A549 (cell line): ENCODE measurements at regions not wholly inside any gene's neighbourhood (a gene's known extent, or its start where the extent isn't known, plus 50 kb on each side); places are given as distances from the start of the nearest gene placed in this dataset.

Experiments
- ATAC-seq, 2 experiments: fragments of 200-7000 bp in 1 of 2; fragments of >200 bp in 1 of 2; cut with Nextera tagmentation in 1 of 2; cut with Tn5 transposase in 1 of 2; 3 replicates each; pipeline versions ENCODE4 v1.8.0 to v1.9.1; 2018 to 2020; ENCODE audit warnings: mild to moderate bottlenecking in 1 of 2, moderate library complexity in 1 of 2
- CTCF ChIA-PET: fragments of 300-600 bp; sonication (Branson Sonifier 250); formaldehyde crosslinking; extraction: SDS; loops from one replicate; lab custom pipeline; 2021; ENCODE audit warnings: antibody characterized with exemption, inconsistent platforms; lab: Yijun Ruan, JAX
- POLR2A ChIA-PET: fragments of 350-600 bp; formaldehyde crosslinking; extraction: SDS; loops from one replicate; lab custom pipeline; 2021; ENCODE audit warnings: antibody characterized with exemption, inconsistent platforms; lab: Yijun Ruan, JAX
- DNase-seq, 2 experiments: peaks; one replicate each; pipeline versions ENCODE4 v3.0.0 to v3.0.0-alpha.2; 2011 to 2016; ENCODE audit warnings: low read depth in 1 of 2, low spot score in 1 of 2
- FAIRE-seq: peaks from 2 replicates; lab custom pipeline; 2011; peaks lifted over from hg19 to GRCh38; lab: Jason Lieb, UNC
- H3K27ac ChIP-seq, 2 experiments: fragments of >200 bp; sonication (Bioruptor Twin); formaldehyde crosslinking; 3 replicates each; pipeline ENCODE4 v1.5.1; 2016 to 2017
- H3K4me1 ChIP-seq: fragments of >200 bp; sonication (Bioruptor Twin); formaldehyde crosslinking; 3 replicates; pipeline ENCODE4 v1.6.1; 2016
- H3K4me2 ChIP-seq: fragments of >200 bp; sonication (Bioruptor Twin); formaldehyde crosslinking; 3 replicates; pipeline ENCODE4 v1.6.1; 2016
- H3K4me3 ChIP-seq: fragments of >200 bp; sonication (Bioruptor Twin); formaldehyde crosslinking; 3 replicates; pipeline ENCODE4 v1.5.1; 2016
- H3K9me3 ChIP-seq: fragments of >200 bp; sonication (Bioruptor Twin); formaldehyde crosslinking; 3 replicates; pipeline ENCODE4 v1.6.1; 2016
- BCL3 ChIP-seq: fragments of >200 bp; sonication (Bioruptor Twin); formaldehyde crosslinking; IDR thresholded peaks from 3 replicates; pipeline ENCODE4 v1.6.1; 2016
- BHLHE40 ChIP-seq: IDR thresholded peaks from 2 replicates; pipeline ENCODE4 v1.6.1; 2012; ENCODE audit warnings: low read depth, low read length, inconsistent platforms
- CHD2 ChIP-seq: fragments of 150-350 bp; IDR thresholded peaks from 2 replicates; pipeline ENCODE4 v1.6.1; 2014; ENCODE audit warnings: low read length; ENCODE audit not compliant: partially characterized antibody
- CHD4 ChIP-seq: fragments of 200-600 bp; sonication (generic); IDR thresholded peaks from 2 replicates; pipeline ENCODE4 v1.6.1; 2016; ENCODE audit warnings: antibody characterized with exemption, mild to moderate bottlenecking, borderline replicate concordance
- CTCF ChIP-seq: fragments of >200 bp; sonication (Bioruptor Twin); formaldehyde crosslinking; IDR thresholded peaks from 3 replicates; pipeline ENCODE4 v1.5.1; 2016
- E2F6 ChIP-seq: IDR thresholded peaks from 2 replicates; pipeline ENCODE4 v1.6.1; 2012; ENCODE audit warnings: low read depth, borderline replicate concordance
- EHMT2 ChIP-seq: fragments of 200-600 bp; sonication (generic); IDR thresholded peaks from 2 replicates; pipeline ENCODE4 v1.6.1; 2016; ENCODE audit warnings: antibody characterized with exemption, low read depth, mild to moderate bottlenecking, moderate library complexity
- FOSB ChIP-seq: fragments of 250-450 bp; sonication (Bioruptor Pico); IDR thresholded peaks from 2 replicates; pipeline ENCODE4 v1.5.0; 2020; ENCODE audit warnings: mild to moderate bottlenecking, moderate library complexity
- GATA3 ChIP-seq: IDR thresholded peaks from 2 replicates; pipeline ENCODE4 v1.6.1; 2012; ENCODE audit warnings: borderline replicate concordance
- HDAC2 ChIP-seq: fragments of 200-600 bp; sonication (generic); IDR thresholded peaks from 2 replicates; pipeline ENCODE4 v1.6.1; 2016
- HES2 ChIP-seq: fragments of >200 bp; sonication (Bioruptor Twin); formaldehyde crosslinking; IDR thresholded peaks from 2 replicates; pipeline ENCODE4 v1.6.1; 2016
- HEYL ChIP-seq: fragments of 250-450 bp; sonication (Bioruptor Pico); IDR thresholded peaks from 2 replicates; pipeline ENCODE4 v1.8.0; 2021; ENCODE audit warnings: mild to moderate bottlenecking, moderate library complexity
- HOXB13 ChIP-seq: fragments of 250-450 bp; sonication (Bioruptor Pico); IDR thresholded peaks from 2 replicates; pipeline ENCODE4 v1.5.0; 2020; ENCODE audit warnings: low read depth, mild to moderate bottlenecking, moderate library complexity
- HOXB5 ChIP-seq: fragments of 250-450 bp; sonication (Bioruptor Pico); IDR thresholded peaks from 2 replicates; pipeline ENCODE4 v1.5.0; 2020; ENCODE audit warnings: mild to moderate bottlenecking, moderate library complexity
- JUN ChIP-seq, 2 experiments: fragments of >200 bp; sonication (Bioruptor Twin); formaldehyde crosslinking; IDR thresholded peaks; 2 replicates in 1 of 2; 3 replicates in 1 of 2; pipeline ENCODE4 v1.6.1; 2016 to 2017
- MAFK ChIP-seq: fragments of 450-650 bp; IDR thresholded peaks from 2 replicates; pipeline ENCODE4 v1.6.1; 2014; ENCODE audit not compliant: partially characterized antibody
- MAX ChIP-seq: IDR thresholded peaks from 2 replicates; pipeline ENCODE4 v1.6.1; 2012
- NFE2L2 ChIP-seq: fragments of 150-350 bp; conservative IDR thresholded peaks from 2 replicates; pipeline ENCODE4 v1.6.1; 2014; ENCODE audit warnings: low read length
- NR3C1 ChIP-seq: fragments of >200 bp; sonication (Bioruptor Twin); formaldehyde crosslinking; IDR thresholded peaks from 3 replicates; pipeline ENCODE4 v1.6.1; 2017
- PBX3 ChIP-seq: IDR thresholded peaks from 2 replicates; pipeline ENCODE4 v1.6.1; 2012
- PHF8 ChIP-seq: fragments of 200-600 bp; sonication (generic); IDR thresholded peaks from 2 replicates; pipeline ENCODE4 v1.6.1; 2016; ENCODE audit warnings: low read depth, mild to moderate bottlenecking, antibody characterized with exemption, moderate library complexity, borderline replicate concordance
- POLR2A ChIP-seq: IDR thresholded peaks from 2 replicates; pipeline ENCODE4 v1.6.1; 2012; ENCODE audit warnings: mild to moderate bottlenecking, low read length
- RAD21 ChIP-seq, 2 experiments: fragments of >200 bp in 1 of 2; sonication (Bioruptor Twin) in 1 of 2; formaldehyde crosslinking in 1 of 2; IDR thresholded peaks in 1 of 2; conservative IDR thresholded peaks in 1 of 2; 2 replicates in 1 of 2; 3 replicates in 1 of 2; pipeline ENCODE4 v1.6.1; 2012 to 2018; ENCODE audit warnings: inconsistent platforms in 1 of 2
- SMC3 ChIP-seq: fragments of >200 bp; sonication (Bioruptor Twin); formaldehyde crosslinking; IDR thresholded peaks from 3 replicates; pipeline ENCODE4 v1.6.1; 2018; ENCODE audit warnings: inconsistent platforms
- SREBF2 ChIP-seq: fragments of 450-650 bp; IDR thresholded peaks from 2 replicates; pipeline ENCODE4 v1.6.1; 2014; ENCODE audit warnings: mild to moderate bottlenecking, moderate library complexity
- USF2 ChIP-seq: fragments of 450-650 bp; IDR thresholded peaks from 2 replicates; pipeline ENCODE4 v1.6.1; 2014; ENCODE audit warnings: antibody characterized with exemption
- ZC3H11A ChIP-seq: fragments of 450-650 bp; IDR thresholded peaks from 2 replicates; pipeline ENCODE4 v1.6.1; 2014; ENCODE audit warnings: antibody characterized with exemption, mild to moderate bottlenecking
- ZFP36 ChIP-seq: fragments of 450-650 bp; IDR thresholded peaks from 2 replicates; pipeline ENCODE4 v1.6.1; 2014; ENCODE audit warnings: borderline replicate concordance; ENCODE audit not compliant: partially characterized antibody
- ZSCAN20 ChIP-seq: fragments of 250-450 bp; sonication (Bioruptor Pico); IDR thresholded peaks from 2 replicates; pipeline ENCODE4 v1.8.0; 2022; ENCODE audit warnings: mild to moderate bottlenecking, moderate library complexity
- WGBS: methylation state at CpG from one replicate; pipeline ENCODE4 v1.1.6; 2017; ENCODE audit errors: missing lambda C conversion rate; 5-methylcytosine and 5-hydroxymethylcytosine counted together

GRCh38 chr15:62964251-62964650 is 78.3 kb upstream of the TPM1 start:
- H3K4me3 ChIP-seq = no peak overlapping the region
- DNase-seq (no peak), FAIRE-seq (no peak), ATAC-seq (no peak)
- CTCF ChIA-PET = interaction anchor here (0.5 to 2.0 kb wide), 4 partner anchors 10 to 182 kb away, joined by 3 to 7 read pairs (median 4); no protein-coding TSS in a partner anchor
- H3K4me2 ChIP-seq = no peak overlapping the region
- POLR2A ChIA-PET = no interaction called here
- H3K9me3 ChIP-seq = no peaks in the 10 kb centered on the region
- peaks cover under 1% of the 10 kb centered on the region; the same call in 1 of the 3 replicates for H3K4me1 ChIP-seq
- 89% methylated on average over 5 of the region's 5 CpGs for WGBS
- TF ChIP-seq GATA3 (no peak), EHMT2 (no peak), MAX (no peak), SREBF2 (no peak), E2F6 (no peak), HOXB5 (no peak), SMC3 (no peak), NR3C1 (no peak), FOSB (CRISPR knock-in tag) (no peak), HES2 (no peak), HOXB13 (no peak), HDAC2 (no peak), CTCF (no peak), ZSCAN20 (CRISPR knock-in tag) (no peak), CHD4 (no peak), ZFP36 (no peak)
- no peak overlapping the region for H3K27ac ChIP-seq

- Histone ChIP-seq H3K27ac (peak overlapping the region in 1 of 2 experiments; percentile 24; a peak in 1 of 6 replicates), H3K9me3 (no peaks in the 10 kb centered on the region), H3K4me3 (no peak overlapping the region), H3K4me1 (no peaks in the 10 kb centered on the region), H3K4me2 (no peak overlapping the region)
- FAIRE-seq (peak; percentile 28), DNase-seq (no peak), ATAC-seq (no peak)
- WGBS = 95% methylated on average over 4 of the region's 4 CpGs
- ChIA-PET CTCF (interaction anchor here (0.8 to 1.2 kb wide), 4 partner anchors 8 to 224 kb away, joined by 3 to 4 read pairs (median 4); no protein-coding TSS in a partner anchor), POLR2A (no interaction called here)
- no peak for TF ChIP-seq FOSB (CRISPR knock-in tag)
- TF ChIP-seq RAD21 (conservative IDR thresholded peaks at IDR 0.05 in 1 of 2, IDR thresholded peaks at IDR 0.05 in 1 of 2) = no peak
- no peak for TF ChIP-seq POLR2A
- TF ChIP-seq JUN (IDR thresholded peaks at IDR 0.05) = no peak
- no peak for TF ChIP-seq MAFK
- TF ChIP-seq BHLHE40 = no peak
- TF ChIP-seq EHMT2 = no peak
- no peak for TF ChIP-seq NFE2L2
- TF ChIP-seq ZSCAN20 (CRISPR knock-in tag) = no peak
- TF ChIP-seq PHF8 = no peak
- no peak for TF ChIP-seq CHD2
- no peak for TF ChIP-seq BCL3
- TF ChIP-seq PBX3 = no peak
- TF ChIP-seq GATA3 = no peak
- no peak for TF ChIP-seq ZC3H11A
- no peak for TF ChIP-seq HEYL
- no peak for TF ChIP-seq USF2
These were observed 76.1 kb upstream of the TPM1 start for GRCh38 chr15:62966294-62967078.
